GM18511 (cell line): ENCODE measurements at regions not wholly inside any gene's neighbourhood (a gene's known extent, or its start where the extent isn't known, plus 50 kb on each side); places are given as distances from the start of the nearest gene placed in this dataset.
"Not testable (repeated sequence)": the region's sequence is repeated elsewhere in the genome, so short reads cannot be mapped to it uniquely, and the experiment has no call there.

Source experiments
- ATAC-seq: cut with Tn5 transposase; IDR thresholded peaks from one replicate; pipeline ENCODE4 v1.9.1; 2021; ENCODE audit warnings: mild to moderate bottlenecking, moderate library complexity; ENCODE audit not compliant: unreplicated experiment

GRCh38 chr15:60255390-60255789 is 142.4 kb downstream of the ANXA2 start:
- ATAC-seq = peak; percentile 96

DNA sequence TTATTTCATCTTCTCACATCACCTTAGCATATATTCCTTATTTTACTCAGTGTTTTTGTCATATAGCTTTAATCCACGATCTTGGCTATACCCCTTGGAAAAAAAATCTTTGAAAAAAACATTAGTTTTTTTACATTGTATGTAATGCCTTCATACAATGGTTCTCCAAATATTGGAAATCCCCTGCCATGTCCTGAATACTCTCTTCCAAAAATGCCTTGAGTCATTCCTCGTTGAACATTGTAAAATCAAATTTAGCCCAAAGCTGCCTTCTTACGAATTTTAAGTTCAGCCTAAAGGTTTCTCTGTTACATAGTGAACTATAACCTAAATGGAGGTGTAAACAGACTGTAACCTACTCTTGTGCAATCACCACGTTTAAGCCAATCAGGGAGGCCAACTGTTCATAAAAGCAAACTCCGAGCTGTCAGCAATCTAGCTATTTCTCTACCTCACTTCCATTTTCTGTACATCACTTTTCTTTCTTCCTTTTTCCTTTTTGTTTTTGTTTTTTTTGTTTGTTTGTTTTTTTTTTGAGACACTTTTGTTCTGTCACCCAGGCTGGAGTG is 140.1 kb downstream of the ANXA2 start:
- ATAC-seq = no peak

GRCh38 chr15:60259469-60259868 is 138.3 kb downstream of the ANXA2 start:
- ATAC-seq = no peak

DNA sequence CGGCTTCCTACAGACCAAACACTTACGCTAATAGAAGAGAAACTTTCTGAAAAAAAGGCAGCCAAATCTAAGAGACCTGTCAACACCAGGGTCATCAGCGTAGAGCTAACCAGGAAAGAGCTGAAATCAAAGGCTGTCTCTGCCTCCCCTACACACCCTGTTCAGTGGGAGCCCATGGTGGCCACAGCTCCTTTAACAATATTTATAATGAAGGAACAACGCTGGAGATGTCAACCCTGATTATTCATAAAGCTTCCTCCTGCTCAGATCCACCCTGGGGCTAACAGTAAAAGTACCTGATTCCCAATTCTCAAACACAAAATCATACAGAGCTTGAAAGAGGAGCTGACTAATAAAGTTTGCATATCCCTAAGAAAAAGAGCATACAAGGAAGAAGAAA is 133.7 kb downstream of the ANXA2 start:
- no peak for ATAC-seq

- no peak for ATAC-seq
Observed at GRCh38 chr15:60264566-60264965, 133.2 kb downstream of the ANXA2 start.

DNA sequence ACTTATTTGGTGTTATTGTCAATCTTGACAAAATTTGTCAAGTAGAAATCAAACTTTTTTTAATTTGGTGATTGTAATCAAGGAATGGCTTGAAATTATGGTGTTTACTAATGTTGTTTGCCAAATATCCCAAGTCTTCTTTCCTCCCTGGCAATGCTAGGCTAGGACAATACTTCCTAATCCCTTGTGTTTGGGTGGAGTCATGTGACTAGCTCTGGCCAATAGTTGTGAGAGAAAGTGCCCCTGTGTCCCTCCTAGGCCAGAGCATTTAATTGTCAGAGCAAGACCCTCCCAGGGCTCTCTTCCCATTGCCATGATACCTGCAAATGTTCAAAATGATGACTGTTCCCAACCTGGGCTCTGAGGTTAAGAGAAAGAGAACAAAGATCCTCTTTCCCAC is 132.7 kb downstream of the ANXA2 start:
- ATAC-seq = no peak

DNA sequence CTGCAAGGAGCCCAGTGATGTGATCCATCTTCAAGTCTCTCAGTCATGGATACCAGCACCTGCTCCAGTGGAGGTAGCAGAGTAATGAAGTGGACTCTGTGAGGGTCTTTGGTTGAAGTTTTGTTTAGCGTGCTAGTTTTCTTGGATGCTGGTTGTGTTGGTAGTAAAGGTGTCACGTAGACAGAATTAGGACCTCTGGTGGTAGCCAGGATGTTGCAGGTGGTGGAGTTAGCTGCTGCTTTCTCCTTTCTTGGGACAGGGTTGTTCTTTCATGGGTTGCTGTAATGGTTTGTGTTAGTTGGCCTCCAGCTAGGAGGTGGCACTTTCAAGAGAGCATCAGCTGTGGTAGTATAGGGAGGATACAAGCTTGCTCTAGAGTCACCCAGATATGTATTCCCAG is 125.2 kb downstream of the ANXA2 start:
- no peak for ATAC-seq

GRCh38 chr15:60275624-60276023 is 122.2 kb downstream of the ANXA2 start:
- no peak for ATAC-seq

GRCh38 chr15:60278879-60279278 is 118.9 kb downstream of the ANXA2 start:
- ATAC-seq = no peak

GRCh38 chr15:60280259-60280658 is 117.5 kb downstream of the ANXA2 start:
- ATAC-seq = no peak

GRCh38 chr15:60283936-60284335 is 113.8 kb downstream of the ANXA2 start:
- ATAC-seq = no peak

- ATAC-seq = not testable (repeated sequence)
Observed at GRCh38 chr15:60295901-60296300, 101.9 kb downstream of the ANXA2 start.

DNA sequence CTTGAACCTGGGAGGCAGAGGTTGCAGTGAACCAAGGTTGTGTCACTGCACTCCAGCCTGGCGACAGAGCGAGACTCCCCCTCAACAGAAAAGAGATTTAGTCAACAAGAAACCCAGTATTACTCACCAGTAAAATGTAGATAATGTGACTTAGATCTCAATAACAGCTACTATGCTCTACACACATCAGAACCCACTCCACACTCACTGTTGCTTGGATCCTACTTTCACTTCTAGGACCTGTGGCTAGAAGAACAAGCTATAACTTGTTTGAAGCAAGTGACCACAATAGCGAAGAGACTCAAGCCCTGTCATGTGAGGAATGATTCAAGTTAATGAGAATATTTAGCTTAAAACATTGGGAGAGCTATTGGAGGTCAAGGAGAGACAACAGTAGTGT is 100.7 kb downstream of the ANXA2 start:
- ATAC-seq = no peak
